ENCODE measurements at regions not wholly inside any gene's neighbourhood (a gene's known extent, or its start where the extent isn't known, plus 50 kb on each side); places are given as distances from the start of the nearest gene placed in this dataset.

- TF ChIP-seq SOX6 (IDR thresholded peaks at IDR 0.05), result peak; percentile 70; the same call in 1 of the 2 replicates
- TF ChIP-seq SMARCA4 (IDR thresholded peaks at IDR 0.05), result no peak
- TF ChIP-seq MAX (CRISPR knock-in tag; IDR thresholded peaks at IDR 0.05), result peak; percentile 54; the same call in 1 of the 2 replicates
- TF ChIP-seq NR1H2 (CRISPR knock-in tag; IDR thresholded peaks at IDR 0.05), result no peak
- TF ChIP-seq PBX2 (CRISPR knock-in tag; IDR thresholded peaks at IDR 0.05; ENCODE audit: low read depth), result no peak
- peak; percentile 67 for TF ChIP-seq PBX2 (tag; conservative IDR thresholded peaks at IDR 0.05; ENCODE audit: low read depth)
- TF ChIP-seq, protein P1, sequence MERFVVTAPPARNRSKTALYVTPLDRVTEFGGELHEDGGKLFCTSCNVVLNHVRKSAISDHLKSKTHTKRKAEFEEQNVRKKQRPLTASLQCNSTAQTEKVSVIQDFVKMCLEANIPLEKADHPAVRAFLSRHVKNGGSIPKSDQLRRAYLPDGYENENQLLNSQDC (CRISPR knock-in tag; IDR thresholded peaks at IDR 0.05), result no peak
- peak; percentile 28; the same call in 1 of the 2 replicates for TF ChIP-seq CBFA2T3 (IDR thresholded peaks at IDR 0.05)
- TF ChIP-seq USF1 (CRISPR knock-in tag; IDR thresholded peaks at IDR 0.05), result 0 out of 2 replicates have a peak, but pooled peaks have one; percentile 7
- TF ChIP-seq BACH1 (tag; IDR thresholded peaks at IDR 0.05), result peak; percentile 18; the same call in 1 of the 2 replicates
- TF ChIP-seq NR2C2 (CRISPR knock-in tag; IDR thresholded peaks at IDR 0.05), result no peak
- TF ChIP-seq NR2C2 (tag; IDR thresholded peaks at IDR 0.05), result peak; percentile 43; the same call in 1 of the 2 replicates
- TF ChIP-seq JUND (IDR thresholded peaks at IDR 0.05; ENCODE audit: borderline replicate concordance, low read depth, low read length), result no peak
- TF ChIP-seq JUND (tag; IDR thresholded peaks at IDR 0.05; ENCODE audit: borderline replicate concordance, low read depth, low read length), result 0 out of 3 replicates have a peak, but pooled peaks have one; percentile 21
- TF ChIP-seq, protein P2, sequence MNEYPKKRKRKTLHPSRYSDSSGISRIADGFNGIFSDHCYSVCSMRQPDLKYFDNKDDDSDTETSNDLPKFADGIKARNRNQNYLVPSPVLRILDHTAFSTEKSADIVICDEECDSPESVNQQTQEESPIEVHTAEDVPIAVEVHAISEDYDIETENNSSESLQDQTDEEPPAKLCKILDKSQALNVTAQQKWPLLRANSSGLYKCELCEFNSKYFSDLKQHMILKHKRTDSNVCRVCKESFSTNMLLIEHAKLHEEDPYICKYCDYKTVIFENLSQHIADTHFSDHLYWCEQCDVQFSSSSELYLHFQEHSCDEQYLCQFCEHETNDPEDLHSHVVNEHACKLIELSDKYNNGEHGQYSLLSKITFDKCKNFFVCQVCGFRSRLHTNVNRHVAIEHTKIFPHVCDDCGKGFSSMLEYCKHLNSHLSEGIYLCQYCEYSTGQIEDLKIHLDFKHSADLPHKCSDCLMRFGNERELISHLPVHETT (CRISPR knock-in tag; conservative IDR thresholded peaks at IDR 0.05 in 1 of 2, IDR thresholded peaks at IDR 0.05 in 1 of 2), result 0 out of 4 replicates have a peak, but pooled peaks of 1 of the 2 experiments have one; percentile 8
Observed at GRCh38 chr20:50427719-50428083, 82.5 kb upstream of the PTPN1 start (continued).

All from K562 (cell line).